ENCODE measurements at regions not wholly inside any gene's neighbourhood (a gene's known extent, or its start where the extent isn't known, plus 50 kb on each side); places are given as distances from the start of the nearest gene placed in this dataset.

DNA sequence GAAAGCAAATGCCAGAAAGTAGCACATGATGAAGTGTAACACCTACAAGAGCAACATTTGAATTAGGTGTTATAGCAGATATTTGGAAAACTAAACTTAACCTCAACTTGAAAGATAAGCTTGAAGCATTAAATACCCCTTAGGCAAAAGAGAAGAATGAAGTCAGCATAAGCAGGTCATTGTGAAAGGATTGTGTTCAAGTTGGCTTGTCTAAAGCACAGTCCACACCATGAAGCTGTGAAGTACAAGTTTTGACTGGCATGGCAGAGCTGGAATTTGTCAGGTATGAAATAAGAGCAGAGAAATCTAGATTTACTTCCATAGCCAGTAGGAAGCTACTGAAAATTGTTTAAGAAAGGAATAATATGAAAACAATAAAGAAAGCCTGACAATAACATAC, 480.3 kb upstream of the POT1 start:
- Histone ChIP-seq H3K4me2 (ENCODE audit: unreplicated experiment) (no peak overlapping the region), H3K4me3 (no peak overlapping the region), H2AFZ (no peak overlapping the region), H3K9ac (no peak overlapping the region), H3K27ac (no peak overlapping the region), H3F3A (ENCODE audit: insufficient read depth) (no peaks in the 10 kb centered on the region), H3K4me1 (ENCODE audit: insufficient read depth) (no peaks in the 10 kb centered on the region), H4K20me1 (ENCODE audit: insufficient read depth) (no peaks in the 10 kb centered on the region), H3K9me2 (ENCODE audit: insufficient read depth) (no peaks in the 10 kb centered on the region), H3K27me3 (replicated peaks; ENCODE audit: insufficient read depth) (no peaks in the 10 kb centered on the region), H3K9me3 (ENCODE audit: low read depth) (no peaks in the 10 kb centered on the region), H3K36me3 (ENCODE audit: low read depth) (no peaks in the 10 kb centered on the region), H3K79me2 (ENCODE audit: insufficient read depth) (no peaks in the 10 kb centered on the region)
- TF ChIP-seq EZH2phosphoT487 (IDR thresholded peaks at IDR 0.05; ENCODE audit: insufficient read depth, low read depth) (no peak), EZH2 (IDR thresholded peaks at IDR 0.05; ENCODE audit: insufficient read depth, poor library complexity, severe bottlenecking) (no peak)
- in situ Hi-C loops (cut with MboI), result no loop called here
- no peak for DNase-seq

DNA sequence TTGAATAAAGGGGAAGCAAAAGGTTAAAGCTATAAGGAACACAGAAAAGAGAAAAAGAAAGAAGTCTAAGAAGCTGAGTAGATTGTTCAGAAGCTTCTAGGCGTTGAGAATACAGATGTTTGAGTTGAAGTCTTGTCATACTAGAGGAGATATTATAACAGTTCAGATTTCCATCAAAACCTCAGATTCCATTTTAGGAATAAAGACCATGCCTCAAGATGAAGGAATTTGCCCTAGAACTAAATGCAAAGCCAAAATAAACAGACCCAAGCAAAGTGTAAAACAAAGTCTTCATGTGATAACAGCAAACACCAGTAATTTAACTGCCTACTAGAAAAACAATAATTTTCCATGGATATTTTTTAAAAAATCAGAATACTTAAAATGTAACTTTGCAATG, 476.5 kb upstream of the POT1 start:
- Histone ChIP-seq H3K27ac (no peak overlapping the region), H3K9ac (no peak overlapping the region), H3F3A (ENCODE audit: insufficient read depth) (no peaks in the 10 kb centered on the region), H3K4me2 (ENCODE audit: unreplicated experiment) (no peak overlapping the region), H3K9me2 (ENCODE audit: insufficient read depth) (no peaks in the 10 kb centered on the region), H4K20me1 (ENCODE audit: insufficient read depth) (no peaks in the 10 kb centered on the region), H2AFZ (no peak overlapping the region), H3K4me1 (ENCODE audit: insufficient read depth) (no peaks in the 10 kb centered on the region), H3K27me3 (replicated peaks; ENCODE audit: insufficient read depth) (no peaks in the 10 kb centered on the region), H3K9me3 (ENCODE audit: low read depth) (no peaks in the 10 kb centered on the region), H3K4me3 (no peak overlapping the region), H3K36me3 (ENCODE audit: low read depth) (no peaks in the 10 kb centered on the region), H3K79me2 (ENCODE audit: insufficient read depth) (no peaks in the 10 kb centered on the region)
- in situ Hi-C loops (cut with MboI), result no loop called here
- DNase-seq, result no peak
- WGBS, 2 experiments (ENCODE audit: low coverage in 1 of 2, low lambda C conversion rate in 2 of 2, missing lambda C conversion rate in 2 of 2), result 0 to 3% methylated on average over 1 of the region's 1 CpG
- no peak for TF ChIP-seq EZH2phosphoT487 (IDR thresholded peaks at IDR 0.05; ENCODE audit: insufficient read depth, low read depth)
- TF ChIP-seq EZH2 (IDR thresholded peaks at IDR 0.05; ENCODE audit: insufficient read depth, poor library complexity, severe bottlenecking), result no peak

DNA sequence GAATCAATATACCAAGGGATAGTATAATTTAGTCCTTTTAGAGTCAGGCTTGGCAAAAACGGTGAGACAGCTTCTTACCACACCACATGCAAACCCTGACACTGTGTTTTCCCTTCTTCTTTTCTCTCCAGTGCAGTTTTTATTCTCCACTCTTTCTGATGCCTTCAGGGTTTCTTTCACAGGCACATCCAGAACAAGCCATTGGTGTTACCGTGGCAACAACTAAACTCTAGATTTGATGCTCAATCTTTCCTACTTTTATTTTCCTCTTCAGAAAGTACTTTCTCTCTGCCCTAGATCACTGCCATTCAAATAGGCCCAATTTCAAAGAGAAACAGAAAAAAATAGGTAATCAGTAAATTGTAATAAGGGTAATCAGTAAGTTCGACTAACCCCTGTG, 469.8 kb upstream of the POT1 start:
- DNase-seq, result no peak
- WGBS, 2 experiments (ENCODE audit: low coverage in 1 of 2, low lambda C conversion rate in 2 of 2, missing lambda C conversion rate in 2 of 2), result 33 to 45% methylated on average over 3 of the region's 3 CpGs
- TF ChIP-seq EZH2 (IDR thresholded peaks at IDR 0.05; ENCODE audit: insufficient read depth, poor library complexity, severe bottlenecking) (no peak), EZH2phosphoT487 (IDR thresholded peaks at IDR 0.05; ENCODE audit: insufficient read depth, low read depth) (no peak)
- Histone ChIP-seq H3K36me3 (ENCODE audit: low read depth) (no peaks in the 10 kb centered on the region), H4K20me1 (ENCODE audit: insufficient read depth) (no peaks in the 10 kb centered on the region), H3K9me3 (ENCODE audit: low read depth) (no peaks in the 10 kb centered on the region), H3K9ac (no peak overlapping the region), H3K4me3 (no peak overlapping the region), H3K4me2 (ENCODE audit: unreplicated experiment) (no peak overlapping the region), H3F3A (ENCODE audit: insufficient read depth) (no peaks in the 10 kb centered on the region), H3K27me3 (replicated peaks; ENCODE audit: insufficient read depth) (no peaks in the 10 kb centered on the region), H3K9me2 (ENCODE audit: insufficient read depth) (no peaks in the 10 kb centered on the region), H3K27ac (no peak overlapping the region), H3K79me2 (ENCODE audit: insufficient read depth) (no peaks in the 10 kb centered on the region), H3K4me1 (ENCODE audit: insufficient read depth) (no peaks in the 10 kb centered on the region), H2AFZ (no peak overlapping the region)
- in situ Hi-C loops (cut with MboI), result no loop called here

DNA sequence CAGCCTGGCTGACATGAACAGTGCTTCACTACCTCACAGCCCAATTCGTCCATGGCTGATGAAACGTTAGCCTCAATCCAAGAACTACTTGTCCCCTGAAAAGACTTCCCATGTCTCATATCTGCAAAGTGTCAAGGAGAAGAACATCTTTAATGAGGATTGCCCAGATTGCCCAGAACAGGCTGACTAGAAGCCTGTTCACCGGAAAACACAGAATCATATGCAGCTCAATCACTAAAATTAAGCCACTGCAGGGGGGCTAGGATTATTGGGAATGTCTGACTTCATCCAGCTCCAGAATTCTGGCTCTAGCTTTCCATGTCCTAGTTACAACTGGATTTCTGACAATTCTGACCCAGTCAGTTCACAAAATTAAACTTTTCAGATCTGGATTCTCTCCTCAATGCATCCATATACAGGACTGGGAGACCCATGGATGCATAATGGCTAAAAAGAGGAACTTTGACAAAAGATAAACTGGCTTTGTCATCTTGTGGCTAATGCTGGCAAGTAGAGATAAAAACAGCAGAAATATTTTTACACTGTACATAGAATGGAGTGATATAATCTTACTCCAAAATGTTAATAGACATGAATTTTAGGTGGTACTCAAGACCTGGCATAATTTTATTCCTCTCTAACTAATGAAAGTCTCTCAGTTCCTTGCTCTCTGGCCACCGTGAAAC, 467.0 kb upstream of the POT1 start:
- no peak overlapping the region for H2AFZ ChIP-seq
- no peaks in the 10 kb centered on the region for H3K79me2 ChIP-seq (ENCODE audit: insufficient read depth)
- H3F3A ChIP-seq (ENCODE audit: insufficient read depth), result no peaks in the 10 kb centered on the region
- H3K27ac ChIP-seq, result no peak overlapping the region
- no peaks in the 10 kb centered on the region for H4K20me1 ChIP-seq (ENCODE audit: insufficient read depth)
- no peaks in the 10 kb centered on the region for H3K36me3 ChIP-seq (ENCODE audit: low read depth)
- H3K9me3 ChIP-seq (ENCODE audit: low read depth), result no peaks in the 10 kb centered on the region
- H3K4me2 ChIP-seq (ENCODE audit: unreplicated experiment), result no peak overlapping the region
- in situ Hi-C loops (cut with MboI), result no loop called here
- WGBS, 2 experiments (ENCODE audit: low coverage in 1 of 2, low lambda C conversion rate in 2 of 2, missing lambda C conversion rate in 2 of 2), result 14 to 15% methylated on average over 4 of the region's 4 CpGs
- H3K27me3 ChIP-seq (replicated peaks; ENCODE audit: insufficient read depth), result no peaks in the 10 kb centered on the region
- H3K4me3 ChIP-seq, result no peak overlapping the region
- no peak overlapping the region for H3K9ac ChIP-seq
- TF ChIP-seq EZH2phosphoT487 (IDR thresholded peaks at IDR 0.05; ENCODE audit: insufficient read depth, low read depth), result no peak
- no peak for TF ChIP-seq EZH2 (IDR thresholded peaks at IDR 0.05; ENCODE audit: insufficient read depth, poor library complexity, severe bottlenecking)
- no peaks in the 10 kb centered on the region for H3K4me1 ChIP-seq (ENCODE audit: insufficient read depth)
- no peaks in the 10 kb centered on the region for H3K9me2 ChIP-seq (ENCODE audit: insufficient read depth)
- no peak for DNase-seq

DNA sequence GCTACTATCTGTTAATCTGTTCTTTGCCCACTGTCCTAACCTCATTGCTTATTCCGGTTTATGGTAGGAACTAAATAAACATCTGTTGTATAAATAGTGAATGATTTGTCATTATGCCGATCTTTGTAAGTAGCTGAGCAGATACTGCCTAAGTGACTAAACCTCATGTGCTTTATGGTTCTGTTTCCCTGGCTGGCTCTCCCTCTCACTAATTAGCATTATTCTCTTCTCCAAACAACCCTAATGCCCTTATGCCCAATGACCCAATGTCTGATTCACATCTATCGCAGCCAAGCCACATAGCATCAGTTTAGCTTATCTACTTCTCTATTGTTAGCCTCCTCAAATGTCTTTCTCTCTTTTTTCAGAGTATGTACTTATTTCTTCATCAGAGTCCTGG, 462.3 kb upstream of the POT1 start:
- WGBS, 2 experiments (ENCODE audit: low coverage in 1 of 2, low lambda C conversion rate in 2 of 2, missing lambda C conversion rate in 2 of 2), result 24% methylated on average over 3 of the region's 3 CpGs
- no peak for DNase-seq
- in situ Hi-C loops (cut with MboI), result no loop called here
- no peaks in the 10 kb centered on the region for H4K20me1 ChIP-seq (ENCODE audit: insufficient read depth)
- H3K79me2 ChIP-seq (ENCODE audit: insufficient read depth), result no peaks in the 10 kb centered on the region
- no peak overlapping the region for H3K27ac ChIP-seq
- no peaks in the 10 kb centered on the region for H3K36me3 ChIP-seq (ENCODE audit: low read depth)
- H2AFZ ChIP-seq, result no peak overlapping the region
- H3K4me2 ChIP-seq (ENCODE audit: unreplicated experiment), result no peak overlapping the region
- H3K9ac ChIP-seq, result no peak overlapping the region
- no peaks in the 10 kb centered on the region for H3K4me1 ChIP-seq (ENCODE audit: insufficient read depth)
- no peaks in the 10 kb centered on the region for H3F3A ChIP-seq (ENCODE audit: insufficient read depth)
- H3K9me3 ChIP-seq (ENCODE audit: low read depth), result no peaks in the 10 kb centered on the region
- no peak for TF ChIP-seq EZH2phosphoT487 (IDR thresholded peaks at IDR 0.05; ENCODE audit: insufficient read depth, low read depth)
- no peaks in the 10 kb centered on the region for H3K27me3 ChIP-seq (replicated peaks; ENCODE audit: insufficient read depth)
- H3K9me2 ChIP-seq (ENCODE audit: insufficient read depth), result no peaks in the 10 kb centered on the region
- no peak overlapping the region for H3K4me3 ChIP-seq
